Activated T-cell treated with anti-CD3 and anti-CD28 coated beads, Interleukin-2, amount 50 U/mL, for 1 hour (primary cell): ENCODE measurements at regions not wholly inside any gene's neighbourhood (a gene's known extent, or its start where the extent isn't known, plus 50 kb on each side); places are given as distances from the start of the nearest gene placed in this dataset.

Experiments used
- DNase-seq: peaks from one replicate; pipeline ENCODE4 v3.0.0-alpha.2; 2020

GRCh38 chr19:29324291-29324680 lies 111.3 kb upstream of the UQCRFS1 start:
- DNase-seq, result no peak

- no peak for DNase-seq
Measured at GRCh38 chr19:29324717-29325116, 111.8 kb upstream of the UQCRFS1 start.

GRCh38 chr19:29325241-29325975 lies 112.5 kb upstream of the UQCRFS1 start:
- DNase-seq, result no peak

- no peak for DNase-seq
Measured at GRCh38 chr19:29326351-29326750, 113.4 kb upstream of the UQCRFS1 start.

- no peak for DNase-seq
Measured at GRCh38 chr19:29326849-29327840, 114.2 kb upstream of the UQCRFS1 start.

GRCh38 chr19:29328586-29328985 lies 115.6 kb upstream of the UQCRFS1 start:
- DNase-seq, result no peak

- DNase-seq, result no peak
Measured at GRCh38 chr19:29329460-29330134, 116.6 kb upstream of the UQCRFS1 start.

- DNase-seq, result no peak
Measured at GRCh38 chr19:29336425-29336824, 123.5 kb upstream of the UQCRFS1 start.

- no peak for DNase-seq
Measured at GRCh38 chr19:29337029-29337428, 124.1 kb upstream of the UQCRFS1 start.

- no peak for DNase-seq
Measured at GRCh38 chr19:29338480-29338879, 125.5 kb upstream of the UQCRFS1 start.

GRCh38 chr19:29342721-29343120 lies 129.8 kb upstream of the UQCRFS1 start:
- no peak for DNase-seq

- no peak for DNase-seq
Measured at GRCh38 chr19:29364224-29364726, 151.3 kb upstream of the UQCRFS1 start.

GRCh38 chr19:29364999-29365398 lies 152.0 kb upstream of the UQCRFS1 start:
- DNase-seq, result no peak

- no peak for DNase-seq
Measured at GRCh38 chr19:29365836-29366417, 153.0 kb upstream of the UQCRFS1 start.

- DNase-seq, result no peak
Measured at GRCh38 chr19:29366757-29367156, 153.8 kb upstream of the UQCRFS1 start.

- no peak for DNase-seq
Measured at GRCh38 chr19:29367791-29368222, 154.9 kb upstream of the UQCRFS1 start.

- no peak for DNase-seq
Measured at GRCh38 chr19:29370276-29370675, 155.5 kb upstream of the VSTM2B start.

GRCh38 chr19:29371251-29372090 lies 154.3 kb upstream of the VSTM2B start:
- DNase-seq, result no peak

- no peak for DNase-seq
Measured at GRCh38 chr19:29372091-29372415, 153.7 kb upstream of the VSTM2B start.

- DNase-seq, result no peak
Measured at GRCh38 chr19:29372461-29372860, 153.3 kb upstream of the VSTM2B start.

- DNase-seq, result no peak
Measured at GRCh38 chr19:29372921-29373797, 152.6 kb upstream of the VSTM2B start.
